Endothelial cell of umbilical vein (primary cell): ENCODE measurements at regions not wholly inside any gene's neighbourhood (a gene's known extent, or its start where the extent isn't known, plus 50 kb on each side); places are given as distances from the start of the nearest gene placed in this dataset.

Experiments used
- BruUV-seq: library from RNA; stranded (reverse); fragments of 400-500 nt; replicated peaks from 2 replicates; lab custom pipeline; 2021; lab: Mats Ljungman, UMichigan
- CTCF ChIA-PET: fragments of 300-600, 350-600 bp; sonication (Branson Sonifier 250); formaldehyde crosslinking; loops from one replicate; lab custom pipeline; 2021; ENCODE audit warnings: antibody characterized with exemption, inconsistent platforms; lab: Charles Lee
- POLR2A ChIA-PET: fragments of 300-600, 350-600 bp; sonication (Branson Sonifier 250); formaldehyde crosslinking; loops from one replicate; lab custom pipeline; 2021; ENCODE audit warnings: antibody characterized with exemption, inconsistent platforms; lab: Charles Lee
- DNase-seq: peaks from one replicate; pipeline ENCODE4 v3.0.0-alpha.2; 2011; ENCODE audit warnings: low read depth, low spot score
- FAIRE-seq: peaks from 2 replicates; lab custom pipeline; 2011; peaks lifted over from hg19 to GRCh38; lab: Jason Lieb, UNC
- H2AFZ ChIP-seq: 2 replicates; pipeline ENCODE4 v1.6.0; 2012; ENCODE audit warnings: low read depth, low read length, control low read depth, inconsistent platforms
- H3K27ac ChIP-seq: 2 replicates; pipeline ENCODE4 v1.5.1; 2011; ENCODE audit warnings: low read depth, mild to moderate bottlenecking, control low read depth, low read length, moderate library complexity; ENCODE audit not compliant: insufficient read depth
- H3K27me3 ChIP-seq, 2 experiments: 2 replicates each; pipeline versions ENCODE4 v1.6.0 to v1.6.1; 2011; ENCODE audit warnings: low read length in 2 of 2, mixed read lengths in 1 of 2; ENCODE audit not compliant: control insufficient read depth in 2 of 2, insufficient read depth in 2 of 2
- H3K36me3 ChIP-seq, 2 experiments: 2 replicates in 1 of 2; 3 replicates in 1 of 2; pipeline ENCODE4 v1.5.1; 2011; ENCODE audit warnings: low read length in 2 of 2, mild to moderate bottlenecking in 1 of 2, moderate library complexity in 1 of 2; ENCODE audit not compliant: control insufficient read depth in 2 of 2, insufficient read depth in 2 of 2; ENCODE audit errors: extremely low read depth in 1 of 2
- H3K4me1 ChIP-seq: 3 replicates; pipeline ENCODE4 v1.5.1; 2011; ENCODE audit warnings: mild to moderate bottlenecking, low read length; ENCODE audit not compliant: control insufficient read depth, insufficient read depth; ENCODE audit errors: extremely low read depth
- H3K4me2 ChIP-seq: 2 replicates; pipeline ENCODE4 v1.6.1; 2011; ENCODE audit warnings: low read length, control low read depth, mixed read lengths; ENCODE audit not compliant: insufficient read depth
- H3K4me3 ChIP-seq, 3 experiments: fragments of 200-600 bp in 1 of 3; sonication (generic), shearing (Covaris generic) in 1 of 3; replicated peaks in 1 of 3; 2 replicates each; pipeline ENCODE4 v1.5.1; 2011 to 2016; ENCODE audit warnings: control low read depth in 3 of 3, low read length in 3 of 3, mild to moderate bottlenecking in 2 of 3, inconsistent platforms in 1 of 3, low read depth in 1 of 3, moderate library complexity in 1 of 3; ENCODE audit not compliant: insufficient read depth in 1 of 3
- H3K79me2 ChIP-seq: 2 replicates; pipeline ENCODE4 v1.6.0; 2012; ENCODE audit warnings: low read length, inconsistent platforms; ENCODE audit not compliant: control insufficient read depth, insufficient read depth
- H3K9ac ChIP-seq: replicated peaks from 2 replicates; pipeline ENCODE3; 2011; ENCODE audit warnings: low read length, control low read depth; ENCODE audit not compliant: insufficient read depth; ENCODE audit errors: extremely low read depth
- H3K9me1 ChIP-seq: replicated peaks from 3 replicates; pipeline ENCODE4 v1.6.0; 2011; ENCODE audit warnings: mild to moderate bottlenecking, low read length; ENCODE audit not compliant: control insufficient read depth, insufficient read depth; ENCODE audit errors: extremely low read depth
- H3K9me3 ChIP-seq: replicated peaks from 2 replicates; pipeline ENCODE4 v1.5.1; 2012; ENCODE audit warnings: low read length, inconsistent platforms; ENCODE audit not compliant: control insufficient read depth, insufficient read depth
- H4K20me1 ChIP-seq: replicated peaks from 2 replicates; pipeline ENCODE3; 2011; ENCODE audit warnings: mild to moderate bottlenecking, low read length; ENCODE audit not compliant: control insufficient read depth, insufficient read depth; ENCODE audit errors: extremely low read depth
- EZH2 ChIP-seq: IDR thresholded peaks from 2 replicates; pipeline ENCODE4 v1.6.1; 2012; ENCODE audit warnings: borderline replicate concordance, low read depth, mild to moderate bottlenecking, moderate library complexity, low read length, inconsistent platforms; ENCODE audit not compliant: severe bottlenecking
- FOS ChIP-seq: IDR thresholded peaks from 2 replicates; pipeline ENCODE4 v1.6.1; 2011; ENCODE audit warnings: mild to moderate bottlenecking, low read length, moderate library complexity, borderline replicate concordance; ENCODE audit not compliant: insufficient read depth
- GATA2 ChIP-seq: IDR thresholded peaks from 2 replicates; pipeline ENCODE4 v1.7.0; 2011; ENCODE audit warnings: low read depth, mild to moderate bottlenecking, moderate library complexity, mixed read lengths, low read length; ENCODE audit not compliant: insufficient read length, insufficient read depth
- JUN ChIP-seq: IDR thresholded peaks from 2 replicates; pipeline ENCODE4 v1.6.1; 2011; ENCODE audit warnings: borderline replicate concordance, low read depth; ENCODE audit not compliant: insufficient read length, insufficient read depth
- MYC ChIP-seq: IDR thresholded peaks from one replicate; pipeline ENCODE4 v1.6.1; 2011; ENCODE audit warnings: mild to moderate bottlenecking, low read depth, low read length
- POLR2A ChIP-seq: IDR thresholded peaks from 2 replicates; pipeline ENCODE4 v1.6.1; 2012; ENCODE audit warnings: low read depth, mild to moderate bottlenecking, control low read depth, low read length
- POLR2AphosphoS5 ChIP-seq: IDR thresholded peaks from 2 replicates; pipeline ENCODE4 v1.6.1; 2012; ENCODE audit warnings: low read depth, mild to moderate bottlenecking, control low read depth, low read length, moderate library complexity; ENCODE audit not compliant: insufficient read depth
- dilution Hi-C: fragments of 300-500 bp; cut with MboI; formaldehyde crosslinking; loops from one replicate; pipeline ENCODE4 v1.15.0; 2019; ENCODE audit warnings: low sequenced_read_pairs; ENCODE audit not compliant: extremely low pct_ligation_motif_present
- intact Hi-C: fragments of 100-400 bp; cut with micrococcal nuclease; formaldehyde crosslinking; loops from one replicate; pipeline ENCODE4 v1.10.0; 2022
- TF ChIP-seq, protein P1 (sequence below), 2 donors: IDR thresholded peaks; 1 replicate in 1 of 2; 2 replicates in 1 of 2; pipeline ENCODE4 v1.5.1; 2011; ENCODE audit warnings: low read length in 2 of 2, mild to moderate bottlenecking in 2 of 2, moderate library complexity in 2 of 2, control low read depth in 1 of 2, inconsistent platforms in 1 of 2, low read depth in 1 of 2; ENCODE audit not compliant: insufficient read depth in 1 of 2; ENCODE audit errors: extremely low read depth in 1 of 2

DNA sequence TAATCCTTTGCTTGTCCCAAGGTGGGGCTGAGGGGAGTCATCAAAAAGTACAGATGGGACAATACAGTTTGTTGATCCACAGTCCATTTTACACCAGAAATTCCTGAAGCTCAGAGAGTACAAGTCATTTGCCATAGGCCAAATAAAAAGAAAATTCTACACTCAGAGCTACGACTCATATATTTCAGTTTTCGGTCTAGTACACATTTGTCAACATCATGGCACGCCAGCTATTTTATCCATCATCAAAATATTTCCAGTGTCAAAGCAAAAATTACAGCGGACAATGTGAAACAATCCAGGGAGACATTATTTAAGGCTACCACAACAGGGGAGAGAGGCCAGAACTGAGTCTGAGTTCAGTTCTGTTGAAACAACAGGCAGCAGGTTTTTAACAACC is 587.5 kb upstream of the DSEL start:
- no peaks in the 10 kb centered on the region for H3K9me3 ChIP-seq
- H3K9ac ChIP-seq, result no peak overlapping the region
- DNase-seq (no peak), FAIRE-seq (no peak)
- dilution Hi-C loops, result no loop called here
- no peaks in the 10 kb centered on the region for H3K36me3 ChIP-seq
- TF ChIP-seq FOS (no peak), POLR2A (no peak), GATA2 (no peak)
- TF ChIP-seq, protein P1, sequence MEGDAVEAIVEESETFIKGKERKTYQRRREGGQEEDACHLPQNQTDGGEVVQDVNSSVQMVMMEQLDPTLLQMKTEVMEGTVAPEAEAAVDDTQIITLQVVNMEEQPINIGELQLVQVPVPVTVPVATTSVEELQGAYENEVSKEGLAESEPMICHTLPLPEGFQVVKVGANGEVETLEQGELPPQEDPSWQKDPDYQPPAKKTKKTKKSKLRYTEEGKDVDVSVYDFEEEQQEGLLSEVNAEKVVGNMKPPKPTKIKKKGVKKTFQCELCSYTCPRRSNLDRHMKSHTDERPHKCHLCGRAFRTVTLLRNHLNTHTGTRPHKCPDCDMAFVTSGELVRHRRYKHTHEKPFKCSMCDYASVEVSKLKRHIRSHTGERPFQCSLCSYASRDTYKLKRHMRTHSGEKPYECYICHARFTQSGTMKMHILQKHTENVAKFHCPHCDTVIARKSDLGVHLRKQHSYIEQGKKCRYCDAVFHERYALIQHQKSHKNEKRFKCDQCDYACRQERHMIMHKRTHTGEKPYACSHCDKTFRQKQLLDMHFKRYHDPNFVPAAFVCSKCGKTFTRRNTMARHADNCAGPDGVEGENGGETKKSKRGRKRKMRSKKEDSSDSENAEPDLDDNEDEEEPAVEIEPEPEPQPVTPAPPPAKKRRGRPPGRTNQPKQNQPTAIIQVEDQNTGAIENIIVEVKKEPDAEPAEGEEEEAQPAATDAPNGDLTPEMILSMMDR (IDR thresholded peaks at IDR 0.05; ENCODE audit: extremely low read depth in 1 of 2, insufficient read depth in 1 of 2, low read depth in 1 of 2, low read length in 2 of 2), result no peak
- H3K4me1 ChIP-seq, result no peaks in the 10 kb centered on the region
- POLR2A ChIA-PET, result no interaction called here
- no TSS peak for BruUV-seq
- H3K9me1 ChIP-seq, result no peaks in the 10 kb centered on the region
- H2AFZ ChIP-seq, result no peak overlapping the region
- H3K27me3 ChIP-seq, result no peaks in the 10 kb centered on the region
- no peaks in the 10 kb centered on the region for H4K20me1 ChIP-seq
- intact Hi-C loops, result no loop called here
- H3K79me2 ChIP-seq, result no peaks in the 10 kb centered on the region
- H3K27ac ChIP-seq, result no peak overlapping the region
- H3K4me2 ChIP-seq, result no peak overlapping the region
- CTCF ChIA-PET, result no interaction called here
- H3K4me3 ChIP-seq, result no peak overlapping the region

DNA sequence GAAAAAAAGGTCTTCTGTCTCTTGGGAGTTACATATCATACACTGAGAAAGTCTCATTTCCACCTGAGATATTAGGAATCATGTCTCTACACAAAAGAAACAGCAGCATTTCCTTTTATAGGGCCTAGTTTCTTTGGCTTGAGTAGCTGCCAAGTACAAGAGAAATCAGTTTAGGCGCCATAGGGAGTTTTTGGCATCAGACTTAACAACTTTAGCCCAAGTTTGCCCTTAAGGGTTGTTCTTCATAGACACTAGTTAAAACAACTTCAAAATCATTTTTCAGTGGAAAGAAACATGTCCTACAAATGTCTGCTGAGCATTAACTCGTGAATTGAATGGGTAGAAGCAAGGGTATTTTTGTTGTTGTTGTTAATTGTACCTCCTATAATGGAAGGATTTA is 587.0 kb upstream of the DSEL start:
- intact Hi-C loops, result no loop called here
- DNase-seq (no peak), FAIRE-seq (no peak)
- Histone ChIP-seq H3K4me1 (no peaks in the 10 kb centered on the region), H3K27ac (no peak overlapping the region), H4K20me1 (no peaks in the 10 kb centered on the region), H3K9ac (no peak overlapping the region), H3K4me2 (no peak overlapping the region), H3K9me3 (no peaks in the 10 kb centered on the region), H3K9me1 (no peaks in the 10 kb centered on the region), H3K79me2 (no peaks in the 10 kb centered on the region), H3K36me3 (no peaks in the 10 kb centered on the region), H3K4me3 (no peak overlapping the region), H2AFZ (no peak overlapping the region), H3K27me3 (no peaks in the 10 kb centered on the region)
- dilution Hi-C loops, result no loop called here
- ChIA-PET POLR2A (no interaction called here), CTCF (no interaction called here)
- TF ChIP-seq JUN (no peak), MYC (no peak), POLR2A (no peak), POLR2AphosphoS5 (no peak), EZH2 (no peak), GATA2 (no peak)
- TF ChIP-seq, protein P1 (IDR thresholded peaks at IDR 0.05; ENCODE audit: extremely low read depth in 1 of 2, insufficient read depth in 1 of 2, low read depth in 1 of 2, low read length in 2 of 2), result no peak
- no TSS peak for BruUV-seq
